ENCODE measurements at regions not wholly inside any gene's neighbourhood (a gene's known extent, or its start where the extent isn't known, plus 50 kb on each side); places are given as distances from the start of the nearest gene placed in this dataset.
A peak's percentile ranks its signal among the peaks of the same experiment; 100 is the strongest.
"Not testable (repeated sequence)": the region's sequence is repeated elsewhere in the genome, so short reads cannot be mapped to it uniquely, and the experiment has no call there.

GRCh38 chr14:37985826-37986470, 221.8 kb upstream of the SSTR1 start:
- peak in 7 of 58 donors; percentile 0 to 42 (median 1) for DNase-seq

- no peak for DNase-seq
Observed at GRCh38 chr14:37988472-37988871, 219.2 kb upstream of the SSTR1 start.

- no peak for DNase-seq
Observed at GRCh38 chr14:37991027-37991426, 216.7 kb upstream of the SSTR1 start.

- DNase-seq, result no peak
Observed at GRCh38 chr14:37992499-37992898, 215.2 kb upstream of the SSTR1 start.

GRCh38 chr14:37994846-37995372, 212.8 kb upstream of the SSTR1 start:
- DNase-seq, result no peak

GRCh38 chr14:37997017-37997416, 210.7 kb upstream of the SSTR1 start:
- DNase-seq, result no peak

GRCh38 chr14:38000340-38000739, 207.4 kb upstream of the SSTR1 start:
- no peak for DNase-seq

- no peak for DNase-seq
Observed at GRCh38 chr14:38001501-38001900, 206.2 kb upstream of the SSTR1 start.

- no peak for DNase-seq
Observed at GRCh38 chr14:38003746-38004609, 203.7 kb upstream of the SSTR1 start.

GRCh38 chr14:38004610-38004879, 203.2 kb upstream of the SSTR1 start:
- DNase-seq, result no peak

GRCh38 chr14:38011156-38011555, 196.5 kb upstream of the SSTR1 start:
- not testable (repeated sequence) for DNase-seq

- DNase-seq, result no peak
Observed at GRCh38 chr14:38012056-38012455, 195.6 kb upstream of the SSTR1 start.

- no peak for DNase-seq
Observed at GRCh38 chr14:38016497-38016896, 191.2 kb upstream of the SSTR1 start.

GRCh38 chr14:38021861-38022260, 185.8 kb upstream of the SSTR1 start:
- no peak for DNase-seq

- no peak for DNase-seq
Observed at GRCh38 chr14:38022775-38023174, 184.9 kb upstream of the SSTR1 start.

GRCh38 chr14:38038171-38038570, 169.5 kb upstream of the SSTR1 start:
- no peak for DNase-seq

- DNase-seq, result no peak
Observed at GRCh38 chr14:38038986-38039385, 168.7 kb upstream of the SSTR1 start.

- DNase-seq, result no peak
Observed at GRCh38 chr14:38039496-38039895, 168.2 kb upstream of the SSTR1 start.

GRCh38 chr14:38040411-38040810, 167.3 kb upstream of the SSTR1 start:
- DNase-seq, result no peak

GRCh38 chr14:38042322-38042721, 165.4 kb upstream of the SSTR1 start:
- DNase-seq, result no peak

GRCh38 chr14:38044710-38045109, 163.0 kb upstream of the SSTR1 start:
- peak in 1 of 58 donors; percentile 1 for DNase-seq

- no peak for DNase-seq
Observed at GRCh38 chr14:38045461-38045860, 162.2 kb upstream of the SSTR1 start.

GRCh38 chr14:38046160-38046559, 161.5 kb upstream of the SSTR1 start:
- DNase-seq, result no peak

Data from anterior cingulate cortex (tissue), 58 donors.